HG03097 (cell line): ENCODE measurements at regions not wholly inside any gene's neighbourhood (a gene's known extent, or its start where the extent isn't known, plus 50 kb on each side); places are given as distances from the start of the nearest gene placed in this dataset.
"Not testable (repeated sequence)": the region's sequence is repeated elsewhere in the genome, so short reads cannot be mapped to it uniquely, and the experiment has no call there.

Experiments used
- ATAC-seq: cut with Tn5 transposase; IDR thresholded peaks from one replicate; pipeline ENCODE4 v1.9.1; 2021; ENCODE audit not compliant: unreplicated experiment, low FRiP score

DNA sequence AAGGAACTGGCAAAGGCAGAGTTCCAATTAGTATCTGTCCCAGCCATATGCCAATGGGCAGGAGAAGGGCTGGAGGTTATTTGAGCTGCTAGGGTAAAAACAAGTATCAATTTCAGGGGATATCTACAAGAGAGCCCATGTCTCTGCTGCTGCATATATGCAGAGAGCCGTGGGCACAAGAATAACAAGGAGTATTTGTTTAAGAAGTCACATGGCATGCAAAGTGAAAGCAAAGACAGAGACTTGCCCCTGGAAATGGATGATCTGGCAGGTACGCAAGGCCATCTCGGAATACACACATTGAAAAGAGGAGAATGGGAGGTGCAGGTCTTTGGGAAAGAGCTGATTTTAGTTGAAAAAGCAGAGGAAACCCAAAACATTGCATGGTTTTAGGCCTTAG is 170.6 kb downstream of the EVA1A start:
- ATAC-seq: no peak

GRCh38 chr2:75389271-75389670 is 171.5 kb downstream of the EVA1A start:
- ATAC-seq: no peak

GRCh38 chr2:75381032-75381431 is 179.7 kb downstream of the EVA1A start:
- no peak for ATAC-seq

DNA sequence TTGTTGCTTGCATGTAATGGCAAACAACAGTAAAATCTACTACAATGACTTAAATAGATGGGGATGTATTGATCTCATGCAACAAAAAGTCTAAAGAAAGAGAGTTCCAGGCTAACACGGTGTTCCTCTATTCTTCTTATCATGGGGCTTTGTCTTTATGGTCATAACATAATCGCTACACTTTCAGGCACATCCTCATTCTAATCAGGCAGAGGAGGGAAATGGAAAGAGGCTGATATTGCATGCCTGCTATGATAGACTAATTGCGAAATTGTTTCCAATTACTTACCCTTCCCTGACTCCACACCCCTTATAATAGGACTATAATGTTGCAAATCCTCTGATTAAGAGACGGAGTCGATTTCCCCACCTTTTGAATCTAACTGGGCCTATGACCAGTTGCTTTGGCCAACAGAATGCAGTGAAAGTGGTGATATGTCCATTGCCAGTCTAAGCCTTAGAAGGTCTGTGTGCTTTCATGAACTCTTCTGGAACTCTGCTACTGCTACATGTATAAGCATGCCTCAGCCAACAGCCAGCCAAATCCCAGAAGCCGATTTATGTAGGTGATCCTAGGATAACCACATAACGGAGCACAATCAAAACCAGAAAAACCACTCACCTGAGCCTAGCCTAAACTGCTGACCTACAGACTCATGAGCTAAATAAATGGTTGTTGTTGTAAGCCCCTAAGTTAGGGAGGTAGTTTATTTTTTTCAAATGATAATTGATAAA is 180.3 kb upstream of the TACR1 start:
- no peak for ATAC-seq

- ATAC-seq: no peak
Observed at GRCh38 chr2:75375646-75376582, 176.6 kb upstream of the TACR1 start.

DNA sequence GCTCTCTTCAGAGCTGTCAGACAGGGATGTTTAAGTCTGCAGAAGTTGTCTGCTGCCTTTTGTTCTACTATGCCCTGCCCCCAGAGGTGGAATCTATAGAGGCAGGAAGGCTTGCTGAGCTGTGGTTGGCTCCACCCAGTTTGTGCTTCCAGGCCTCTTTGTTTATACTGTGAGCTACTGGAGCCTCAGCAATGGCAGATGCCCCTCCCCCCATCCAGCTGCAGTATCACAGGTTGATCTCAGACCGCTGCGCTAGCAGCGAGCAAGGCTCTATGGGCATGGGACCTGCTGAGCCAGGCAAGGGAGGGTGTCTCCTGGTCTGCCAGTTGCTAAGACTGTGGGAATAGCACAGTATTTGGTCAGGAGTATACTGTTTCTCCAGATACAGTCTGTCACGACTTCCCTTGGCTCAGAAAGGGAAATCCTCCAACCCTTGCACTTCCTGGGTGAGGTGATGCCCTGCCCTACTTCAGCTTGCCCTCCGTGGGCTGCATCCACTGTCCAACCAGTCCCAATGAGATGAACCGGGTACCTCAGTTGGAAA is 175.2 kb upstream of the TACR1 start:
- ATAC-seq: not testable (repeated sequence)

- no peak for ATAC-seq
Observed at GRCh38 chr2:75367401-75367800, 168.1 kb upstream of the TACR1 start.

GRCh38 chr2:75361486-75361885 is 162.2 kb upstream of the TACR1 start:
- ATAC-seq: no peak

GRCh38 chr2:75360945-75361344 is 161.6 kb upstream of the TACR1 start:
- ATAC-seq: no peak

DNA sequence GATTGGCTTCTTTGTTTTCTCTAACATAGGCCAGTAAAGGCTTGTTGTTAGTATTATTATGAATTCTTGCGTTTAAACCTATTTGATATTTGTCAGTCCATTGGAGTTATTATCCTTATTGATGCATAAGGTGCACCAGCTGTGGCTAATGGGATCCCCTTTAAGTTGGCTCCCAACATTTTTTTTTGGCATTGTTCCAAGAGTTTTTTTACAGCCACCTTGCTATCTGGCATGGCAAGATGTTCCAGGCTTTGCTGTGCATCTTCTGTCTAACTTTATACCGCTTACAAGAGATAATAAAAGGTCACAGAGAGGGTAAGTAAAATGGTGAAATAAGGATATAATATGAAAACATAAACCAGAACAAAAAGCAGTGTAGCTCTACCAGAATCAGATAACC is 157.5 kb upstream of the TACR1 start:
- no peak for ATAC-seq

- ATAC-seq: no peak
Observed at GRCh38 chr2:75353131-75353530, 153.8 kb upstream of the TACR1 start.

DNA sequence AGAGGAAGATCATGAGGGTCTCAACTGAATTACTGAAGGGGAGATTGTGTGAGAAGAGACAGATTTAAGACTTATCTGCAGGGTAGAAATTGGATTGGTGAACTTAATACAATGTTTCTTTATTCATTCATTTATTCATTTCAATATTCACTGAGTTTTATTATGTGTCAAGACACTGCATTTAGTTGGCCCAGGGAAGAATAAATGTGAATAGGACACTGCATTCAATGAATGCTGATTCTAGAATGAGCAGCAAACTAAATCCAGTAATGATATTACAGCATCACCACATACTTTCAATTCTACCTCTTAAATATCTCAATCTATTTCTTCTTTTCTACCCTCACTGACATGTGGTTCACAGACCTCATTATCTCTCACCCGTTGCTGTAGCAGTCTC is 149.0 kb upstream of the TACR1 start:
- no peak for ATAC-seq

DNA sequence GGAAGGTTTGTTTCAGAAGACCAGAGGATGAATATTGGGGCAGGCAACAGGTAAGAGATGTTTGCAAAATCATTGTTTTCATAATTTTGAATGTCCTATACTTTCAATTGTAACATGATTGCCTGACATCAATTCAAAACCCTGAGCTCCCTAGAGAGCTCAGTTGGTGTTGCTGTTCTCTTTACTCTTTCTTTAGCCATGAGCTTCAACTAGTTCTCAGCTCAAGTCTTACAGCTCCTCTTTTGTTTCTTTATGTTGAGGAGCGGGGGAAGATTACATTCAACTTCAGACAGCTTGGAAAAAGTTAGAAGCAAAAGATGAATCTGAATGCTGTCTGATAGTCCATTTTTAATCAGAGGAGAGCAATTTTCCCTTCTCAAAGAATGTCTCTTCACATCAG is 144.8 kb upstream of the TACR1 start:
- no peak for ATAC-seq

DNA sequence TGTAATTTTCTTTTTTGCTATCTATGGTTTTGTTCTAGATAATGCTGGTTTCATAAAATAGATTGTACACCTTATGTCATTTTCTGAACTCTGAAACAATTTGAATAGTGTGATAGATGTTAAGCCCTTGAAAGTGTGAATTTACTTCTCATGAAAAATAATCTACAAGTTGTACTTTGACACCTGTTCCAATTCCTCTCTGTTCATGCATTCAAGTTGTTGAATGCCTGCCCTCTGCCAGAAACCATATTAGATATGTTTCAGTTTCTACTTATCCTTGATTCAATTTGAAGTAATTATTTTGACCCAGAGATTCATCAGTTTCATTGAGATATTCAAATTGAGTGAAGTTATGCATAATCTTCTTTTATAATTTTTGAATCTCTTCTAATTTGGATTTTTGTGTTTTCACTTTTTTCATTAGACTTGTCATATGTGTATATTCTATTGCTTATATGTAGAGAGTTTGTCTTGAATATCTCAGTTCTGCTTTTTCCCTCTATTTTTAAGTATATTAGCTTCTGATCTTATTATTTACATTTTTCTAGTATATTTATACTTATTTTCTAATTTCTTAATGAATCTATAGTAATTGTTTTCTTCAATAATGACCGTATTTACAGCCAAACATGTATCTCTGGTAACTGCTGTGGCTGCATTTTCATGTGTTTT is 143.3 kb upstream of the TACR1 start:
- ATAC-seq: no peak

- ATAC-seq: no peak
Observed at GRCh38 chr2:75340560-75340959, 141.2 kb upstream of the TACR1 start.

GRCh38 chr2:75338461-75338860 is 139.1 kb upstream of the TACR1 start:
- ATAC-seq: no peak

- ATAC-seq: no peak
Observed at GRCh38 chr2:75337619-75338018, 138.3 kb upstream of the TACR1 start.

GRCh38 chr2:75337016-75337415 is 137.7 kb upstream of the TACR1 start:
- ATAC-seq: no peak

DNA sequence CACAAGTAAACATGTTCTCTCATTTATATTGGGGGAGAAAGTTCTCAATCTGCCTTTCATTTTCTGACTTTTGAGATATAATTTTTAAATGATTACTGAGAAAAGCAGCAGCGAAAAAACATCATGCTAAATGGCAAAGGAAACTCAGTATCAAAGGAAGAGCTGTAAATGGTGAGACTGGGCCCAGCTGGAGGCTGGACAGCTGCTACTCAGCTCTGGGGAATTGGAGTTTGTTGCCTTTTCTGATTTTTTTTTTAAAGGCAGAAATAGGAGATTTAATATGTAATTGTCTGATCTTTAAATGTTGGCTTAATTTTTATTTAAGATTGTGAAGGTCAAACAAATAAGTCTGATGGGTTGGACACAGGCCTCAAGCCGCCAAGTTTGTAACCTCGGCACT is 137.1 kb upstream of the TACR1 start:
- ATAC-seq: no peak

- no peak for ATAC-seq
Observed at GRCh38 chr2:75334076-75334475, 134.8 kb upstream of the TACR1 start.

DNA sequence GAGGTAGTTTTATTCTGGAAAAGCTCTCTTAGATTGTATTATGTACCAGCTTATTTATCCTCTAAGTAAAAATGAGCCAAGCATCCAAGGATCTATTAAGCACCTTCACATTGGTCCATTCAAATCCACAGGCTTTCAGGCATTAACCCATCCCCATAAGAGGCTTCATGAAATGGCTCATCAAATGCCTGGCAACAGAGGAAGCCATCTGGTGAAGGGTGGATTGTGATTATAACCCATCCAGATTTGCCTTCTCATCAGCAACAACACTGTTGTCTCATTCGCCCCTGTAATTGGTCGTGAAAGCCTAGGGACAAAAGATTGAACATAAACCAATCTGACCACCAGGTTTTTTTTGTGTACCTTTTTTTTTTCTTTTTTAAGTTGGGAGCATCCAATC is 134.3 kb upstream of the TACR1 start:
- ATAC-seq: no peak
